Fibroblast of villous mesenchyme (primary cell): ENCODE measurements at regions not wholly inside any gene's neighbourhood (a gene's known extent, or its start where the extent isn't known, plus 50 kb on each side); places are given as distances from the start of the nearest gene placed in this dataset.

Experiments
- DNase-seq: peaks from one replicate; pipeline ENCODE4 v3.0.0-alpha.2; 2010; ENCODE audit warnings: low read depth
- H3K4me3 ChIP-seq: 2 replicates; pipeline ENCODE4 v1.5.1; 2011; ENCODE audit warnings: low read depth, mild to moderate bottlenecking, low read length
- TF ChIP-seq, protein P1 (sequence below): IDR thresholded peaks from 2 replicates; pipeline ENCODE4 v1.5.1; 2012; ENCODE audit warnings: low read depth, mild to moderate bottlenecking, low read length; ENCODE audit not compliant: insufficient read depth

DNA sequence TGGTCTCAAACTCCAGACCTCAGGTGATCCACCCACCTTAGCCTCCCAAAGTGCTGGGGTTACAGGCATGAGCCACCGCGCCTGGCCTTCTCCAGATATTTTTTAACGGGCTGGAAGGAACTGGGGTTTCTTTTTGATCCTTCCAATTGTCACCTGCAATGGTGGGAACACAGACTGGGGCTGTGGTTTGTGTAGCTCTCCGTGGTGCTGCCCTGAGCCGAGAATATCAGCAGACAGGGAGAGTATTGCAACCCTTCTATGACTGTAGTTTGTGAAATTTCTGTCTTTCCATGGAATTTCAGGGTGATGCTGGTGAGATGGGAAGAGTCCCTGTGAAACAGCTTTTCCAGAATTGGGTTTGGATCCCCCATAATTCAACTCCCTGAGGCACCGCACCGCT lies 263.5 kb downstream of the ENGASE start:
- DNase-seq, result no peak
- no peak overlapping the region for H3K4me3 ChIP-seq
- TF ChIP-seq, protein P1, sequence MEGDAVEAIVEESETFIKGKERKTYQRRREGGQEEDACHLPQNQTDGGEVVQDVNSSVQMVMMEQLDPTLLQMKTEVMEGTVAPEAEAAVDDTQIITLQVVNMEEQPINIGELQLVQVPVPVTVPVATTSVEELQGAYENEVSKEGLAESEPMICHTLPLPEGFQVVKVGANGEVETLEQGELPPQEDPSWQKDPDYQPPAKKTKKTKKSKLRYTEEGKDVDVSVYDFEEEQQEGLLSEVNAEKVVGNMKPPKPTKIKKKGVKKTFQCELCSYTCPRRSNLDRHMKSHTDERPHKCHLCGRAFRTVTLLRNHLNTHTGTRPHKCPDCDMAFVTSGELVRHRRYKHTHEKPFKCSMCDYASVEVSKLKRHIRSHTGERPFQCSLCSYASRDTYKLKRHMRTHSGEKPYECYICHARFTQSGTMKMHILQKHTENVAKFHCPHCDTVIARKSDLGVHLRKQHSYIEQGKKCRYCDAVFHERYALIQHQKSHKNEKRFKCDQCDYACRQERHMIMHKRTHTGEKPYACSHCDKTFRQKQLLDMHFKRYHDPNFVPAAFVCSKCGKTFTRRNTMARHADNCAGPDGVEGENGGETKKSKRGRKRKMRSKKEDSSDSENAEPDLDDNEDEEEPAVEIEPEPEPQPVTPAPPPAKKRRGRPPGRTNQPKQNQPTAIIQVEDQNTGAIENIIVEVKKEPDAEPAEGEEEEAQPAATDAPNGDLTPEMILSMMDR, result no peak

GRCh38 chr17:79337053-79337452 lies 262.4 kb downstream of the ENGASE start:
- TF ChIP-seq, protein P1, result no peak
- H3K4me3 ChIP-seq, result no peak overlapping the region
- no peak for DNase-seq

- H3K4me3 ChIP-seq, result no peak overlapping the region
- TF ChIP-seq, protein P1, result no peak
- DNase-seq, result no peak
Observed at GRCh38 chr17:79335456-79335855, 260.8 kb downstream of the ENGASE start.

DNA sequence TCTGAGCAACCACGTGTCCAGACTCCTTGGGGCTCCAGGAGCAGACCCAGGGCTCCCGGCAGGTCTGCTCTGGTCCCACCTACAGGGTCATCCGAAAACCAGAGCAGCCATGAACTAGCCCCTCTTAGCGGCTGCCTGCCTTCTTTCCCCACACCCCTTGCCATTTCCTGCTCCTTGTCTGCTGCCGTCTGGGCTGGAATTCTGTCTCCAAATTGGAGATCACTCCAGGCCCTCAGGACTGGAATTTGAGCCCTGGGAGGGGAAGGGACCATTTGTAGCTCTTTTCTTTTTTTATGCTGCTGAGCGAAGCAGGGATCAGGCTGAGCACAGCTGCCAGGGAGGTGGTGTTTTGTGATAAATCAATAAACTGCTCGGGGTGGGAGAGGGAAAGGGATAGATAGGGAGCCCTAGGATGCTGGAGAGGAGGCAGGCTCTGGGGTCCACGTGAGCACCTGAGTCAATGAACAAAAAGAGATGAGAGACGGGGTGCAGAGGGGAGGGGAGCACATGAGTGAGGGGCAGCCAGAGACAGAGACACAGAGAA lies 257.5 kb downstream of the ENGASE start:
- TF ChIP-seq, protein P1, result no peak
- H3K4me3 ChIP-seq, result no peak overlapping the region
- no peak for DNase-seq

DNA sequence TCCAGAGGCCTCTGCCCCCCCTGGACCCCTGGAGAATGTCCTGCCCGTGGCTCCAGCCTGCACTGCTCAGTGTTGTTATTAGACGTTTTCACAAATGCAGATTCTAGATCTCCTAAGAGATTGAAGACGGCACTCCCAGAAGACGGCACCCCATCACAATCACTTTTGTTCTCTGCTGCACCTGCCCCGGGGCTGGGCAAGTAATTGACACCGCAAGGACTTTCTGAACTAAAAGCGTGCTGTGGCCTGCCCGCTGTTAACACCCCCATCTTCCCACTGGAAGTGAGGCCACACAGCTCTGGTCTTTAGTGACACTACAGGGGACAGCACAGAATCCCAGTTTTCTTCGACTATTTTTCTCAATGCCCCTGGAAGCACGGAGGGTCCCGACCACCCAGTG lies 256.9 kb downstream of the ENGASE start:
- H3K4me3 ChIP-seq, result no peak overlapping the region
- no peak for DNase-seq
- TF ChIP-seq, protein P1, result no peak

- TF ChIP-seq, protein P1, result no peak
- no peak overlapping the region for H3K4me3 ChIP-seq
- DNase-seq, result no peak
Observed at GRCh38 chr17:79330696-79331095, 256.1 kb downstream of the ENGASE start.

- TF ChIP-seq, protein P1, result no peak
- DNase-seq, result no peak
- H3K4me3 ChIP-seq, result no peak overlapping the region
Observed at GRCh38 chr17:79330229-79330628, 255.6 kb downstream of the ENGASE start.
